ENCODE measurements at regions not wholly inside any gene's neighbourhood (a gene's known extent, or its start where the extent isn't known, plus 50 kb on each side); places are given as distances from the start of the nearest gene placed in this dataset.

DNA sequence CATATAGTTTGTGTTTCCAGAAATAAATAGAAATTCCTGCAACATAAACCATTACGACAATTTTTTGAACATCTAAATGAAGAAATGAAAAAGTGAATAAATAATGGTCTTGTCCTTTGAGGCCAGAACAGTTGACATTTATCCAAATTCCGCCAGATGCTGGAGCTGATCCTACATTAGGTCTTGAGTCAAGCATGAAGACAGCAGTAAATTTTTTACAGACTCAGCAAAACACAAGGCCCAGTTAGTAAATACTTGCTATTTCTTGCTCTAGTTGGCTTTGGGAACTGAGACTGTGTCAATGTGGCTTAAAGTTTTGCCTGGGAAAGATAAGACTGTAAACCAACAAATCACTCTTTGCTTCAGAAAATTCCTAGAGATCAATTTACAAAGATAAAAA lies 540.1 kb upstream of the RGS18 start:
- no peak overlapping the region for H3K4me2 ChIP-seq (ENCODE audit: low read depth, low read length)
- POLR2A ChIA-PET (ENCODE audit: unreplicated experiment): no interaction called here

More for the DNA sequence above, 540.1 kb upstream of the RGS18 start:
- no peak overlapping the region for H3K9ac ChIP-seq (ENCODE audit: low read depth, low read length)
- dilution Hi-C loops (cut with HindIII; ENCODE audit: low sequenced_read_pairs, unreplicated experiment): no loop called here
- no peak overlapping the region for H3K23ac ChIP-seq (ENCODE audit: low read depth, low read length)
- BruUV-seq (replicated peaks): no TSS peak
- H2BK120ac ChIP-seq (ENCODE audit: low read depth, low read length): no peak overlapping the region
- H4K5ac ChIP-seq (ENCODE audit: low read depth, low read length): no peak overlapping the region
- H2AFZ ChIP-seq (replicated peaks; ENCODE audit: low read length, poor library complexity): no peak overlapping the region
- CTCF ChIA-PET: no interaction called here
- H2AK9ac ChIP-seq (replicated peaks; ENCODE audit: low read depth, low read length, poor library complexity): no peak overlapping the region
- H4K20me1 ChIP-seq (ENCODE audit: insufficient read depth, low read length): no peaks in the 10 kb centered on the region
- in situ Hi-C loops (cut with MboI; ENCODE audit: low sequenced_read_pairs): no loop called here
- no peak overlapping the region for H3K27ac ChIP-seq (ENCODE audit: insufficient read depth, low read length)
- H2AK5ac ChIP-seq (ENCODE audit: low read depth, low read length): no peak overlapping the region
- no peak overlapping the region for H4K91ac ChIP-seq (ENCODE audit: insufficient read depth, low read depth, low read length)
- intact Hi-C loops (cut with micrococcal nuclease): no loop called here
- no peak overlapping the region for H3K18ac ChIP-seq (ENCODE audit: low read depth, low read length)
- H3K4me1 ChIP-seq (ENCODE audit: control insufficient read depth, insufficient read depth, low read length): no peaks in the 10 kb centered on the region
- H3K9me1 ChIP-seq (ENCODE audit: insufficient read depth, low read length): no peaks in the 10 kb centered on the region
- DNase-seq (no peak), ATAC-seq (ENCODE audit: low read depth) (no peak)
- H3K4me3 ChIP-seq (ENCODE audit: insufficient read depth, low read depth, low read length): no peak overlapping the region
- H3K36me3 ChIP-seq (ENCODE audit: control insufficient read depth, insufficient read depth, low read length): no peaks in the 10 kb centered on the region
- no peak overlapping the region for H3K4ac ChIP-seq (ENCODE audit: low read depth, low read length)
- no peak overlapping the region for H3K14ac ChIP-seq (replicated peaks; ENCODE audit: low read depth, low read length)
- no peak overlapping the region for H2BK15ac ChIP-seq (ENCODE audit: low read depth, low read length)
- H2BK5ac ChIP-seq (ENCODE audit: low read depth, low read length, poor library complexity, severe bottlenecking): no peak overlapping the region
- no CpG with 5 or more reads among the region's 2 CpGs for WGBS, 2 experiments (ENCODE audit: extremely low coverage in 2 of 2, insufficient read length in 1 of 2)
- no peak overlapping the region for H4K8ac ChIP-seq (ENCODE audit: low read depth in 2 of 2, low read length in 2 of 2)
- H3K9me3 ChIP-seq (ENCODE audit: control insufficient read depth, insufficient read depth, low read length): no peaks in the 10 kb centered on the region
- H2BK20ac ChIP-seq (ENCODE audit: low read depth, low read length): no peak overlapping the region
- no peak overlapping the region for H3K56ac ChIP-seq (ENCODE audit: extremely low read depth, insufficient read depth, low read length)
- H3K27me3 ChIP-seq (ENCODE audit: control insufficient read depth, insufficient read depth, low read length): no peaks in the 10 kb centered on the region
- TF ChIP-seq BHLHE40 (IDR thresholded peaks at IDR 0.05; ENCODE audit: low read depth, low read length) (no peak), MAFK (IDR thresholded peaks at IDR 0.05; ENCODE audit: low read depth, low read length) (peak; percentile 67)
- H3K79me1 ChIP-seq (ENCODE audit: low read depth in 1 of 2, low read length in 2 of 2): no peaks in the 10 kb centered on the region

Data from IMR-90 (cell line).